CD4-positive, alpha-beta T cell (primary cell): ENCODE measurements at regions not wholly inside any gene's neighbourhood (a gene's known extent, or its start where the extent isn't known, plus 50 kb on each side); places are given as distances from the start of the nearest gene placed in this dataset.
A peak's percentile ranks its signal among the peaks of the same experiment; 100 is the strongest.
"Not testable (repeated sequence)": the region's sequence is repeated elsewhere in the genome, so short reads cannot be mapped to it uniquely, and the experiment has no call there.

Source experiments
- ATAC-seq: fragments of 200-7000 bp; cut with Tn5 transposase; one replicate; pipeline ENCODE4 v1.10.0; 2022; ENCODE audit warnings: mild to moderate bottlenecking; ENCODE audit not compliant: poor library complexity
- CTCF ChIA-PET: fragments of 350-600 bp; sonication (Branson Sonifier 250); formaldehyde crosslinking; loops from one replicate; lab custom pipeline; 2021; ENCODE audit warnings: antibody characterized with exemption, inconsistent platforms; lab: Charles Lee
- POLR2A ChIA-PET: fragments of 350-600 bp; sonication (Branson Sonifier 250); formaldehyde crosslinking; loops from one replicate; lab custom pipeline; 2021; ENCODE audit warnings: antibody characterized with exemption, inconsistent platforms; lab: Charles Lee
- DNase-seq, 14 experiments: peaks; one replicate each; pipeline ENCODE4 v3.0.0-alpha.2; 2013 to 2020; ENCODE audit warnings: mixed read lengths in 2 of 14
- H3K27ac ChIP-seq, 2 donors: one replicate each; pipeline versions ENCODE4 v1.5.1 to v1.7.0; 2013; ENCODE audit warnings: low read length in 2 of 2, low read depth in 1 of 2, mild to moderate bottlenecking in 1 of 2
- H3K27me3 ChIP-seq, 2 experiments: 1 replicate in 1 of 2; 2 replicates in 1 of 2; pipeline versions ENCODE4 v1.6.1 to v1.7.0; 2013; ENCODE audit warnings: low read length in 2 of 2, control low read depth in 1 of 2, mild to moderate bottlenecking in 1 of 2, moderate library complexity in 1 of 2; ENCODE audit not compliant: insufficient read depth in 2 of 2, control insufficient read depth in 1 of 2
- H3K36me3 ChIP-seq: one replicate; pipeline ENCODE4 v1.6.1; 2013; ENCODE audit warnings: low read length, control low read depth; ENCODE audit not compliant: insufficient read depth
- H3K4me1 ChIP-seq: one replicate; pipeline ENCODE4 v1.6.1; 2013; ENCODE audit warnings: low read length, control low read depth; ENCODE audit not compliant: insufficient read depth
- H3K4me3 ChIP-seq: one replicate; pipeline ENCODE4 v1.5.1; 2013; ENCODE audit warnings: mild to moderate bottlenecking, low read length, moderate library complexity
- H3K9me3 ChIP-seq, 2 experiments: 1 replicate in 1 of 2; 2 replicates in 1 of 2; pipeline versions ENCODE4 v1.6.1 to v1.7.0; 2013; ENCODE audit warnings: low read length in 2 of 2, mild to moderate bottlenecking in 2 of 2, control low read depth in 1 of 2, moderate library complexity in 1 of 2; ENCODE audit not compliant: control insufficient read depth in 1 of 2, insufficient read depth in 1 of 2
- H3K27ac Mint-ChIP-seq: one replicate; pipeline ENCODE4 v1.8.0; 2020; ENCODE audit warnings: mixed read lengths
- H3K27me3 Mint-ChIP-seq: one replicate; pipeline ENCODE4 v1.8.0; 2021; ENCODE audit warnings: mixed read lengths
- H3K36me3 Mint-ChIP-seq: one replicate; pipeline ENCODE4 v1.8.0; 2021; ENCODE audit warnings: low read depth, mixed read lengths
- H3K4me1 Mint-ChIP-seq: one replicate; pipeline ENCODE4 v1.8.0; 2021; ENCODE audit warnings: low read depth, mixed read lengths
- H3K4me3 Mint-ChIP-seq: one replicate; pipeline ENCODE4 v1.8.0; 2020; ENCODE audit warnings: mild to moderate bottlenecking, mixed read lengths
- H3K9me3 Mint-ChIP-seq: one replicate; pipeline ENCODE4 v1.8.0; 2020; ENCODE audit warnings: mixed read lengths
- intact Hi-C, 2 experiments: fragments of 100-400 bp; cut with DNase I in 1 of 2; cut with micrococcal nuclease in 1 of 2; formaldehyde crosslinking; loops; one replicate each; pipeline versions ENCODE4 v1.15.1 to v1.9.0; 2023 to 2025; cut with DNase I, micrococcal nuclease
- TF ChIP-seq, protein P1 (sequence below): fragments of 200-600 bp; IDR thresholded peaks from one replicate; pipeline ENCODE4 v1.8.0; 2022; ENCODE audit warnings: antibody characterized with exemption, mild to moderate bottlenecking

DNA sequence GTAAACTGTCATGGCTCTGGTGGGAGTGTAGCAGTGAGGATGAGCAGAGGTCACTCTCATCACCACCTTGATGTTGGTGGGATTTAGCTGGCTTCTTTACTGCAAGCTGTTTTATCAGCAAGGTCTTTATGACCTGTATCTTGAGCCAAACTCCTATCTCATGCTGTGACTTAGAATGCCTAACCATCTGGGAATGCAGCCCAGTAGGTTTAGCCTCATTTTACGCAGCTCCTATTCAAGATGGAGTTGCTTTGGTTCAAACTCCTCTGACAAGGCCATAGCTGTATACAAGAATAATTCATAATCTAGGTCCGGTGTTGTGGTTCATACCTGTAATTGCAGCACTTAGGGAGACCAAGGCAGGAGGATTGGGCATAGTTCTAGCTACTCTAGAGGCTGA is 85.1 kb downstream of the ARRDC3 start:
- ChIA-PET CTCF (no interaction called here), POLR2A (interaction anchor here (0.9 to 1.2 kb wide), 2 partner anchors 14 to 83 kb away, joined by 3 to 4 read pairs; no protein-coding TSS in a partner anchor)
- no peaks in the 10 kb centered on the region for H3K9me3 Mint-ChIP-seq
- ATAC-seq = no peak
- TF ChIP-seq, protein P1, sequence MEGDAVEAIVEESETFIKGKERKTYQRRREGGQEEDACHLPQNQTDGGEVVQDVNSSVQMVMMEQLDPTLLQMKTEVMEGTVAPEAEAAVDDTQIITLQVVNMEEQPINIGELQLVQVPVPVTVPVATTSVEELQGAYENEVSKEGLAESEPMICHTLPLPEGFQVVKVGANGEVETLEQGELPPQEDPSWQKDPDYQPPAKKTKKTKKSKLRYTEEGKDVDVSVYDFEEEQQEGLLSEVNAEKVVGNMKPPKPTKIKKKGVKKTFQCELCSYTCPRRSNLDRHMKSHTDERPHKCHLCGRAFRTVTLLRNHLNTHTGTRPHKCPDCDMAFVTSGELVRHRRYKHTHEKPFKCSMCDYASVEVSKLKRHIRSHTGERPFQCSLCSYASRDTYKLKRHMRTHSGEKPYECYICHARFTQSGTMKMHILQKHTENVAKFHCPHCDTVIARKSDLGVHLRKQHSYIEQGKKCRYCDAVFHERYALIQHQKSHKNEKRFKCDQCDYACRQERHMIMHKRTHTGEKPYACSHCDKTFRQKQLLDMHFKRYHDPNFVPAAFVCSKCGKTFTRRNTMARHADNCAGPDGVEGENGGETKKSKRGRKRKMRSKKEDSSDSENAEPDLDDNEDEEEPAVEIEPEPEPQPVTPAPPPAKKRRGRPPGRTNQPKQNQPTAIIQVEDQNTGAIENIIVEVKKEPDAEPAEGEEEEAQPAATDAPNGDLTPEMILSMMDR = no peak
- no peaks in the 10 kb centered on the region for H3K27me3 Mint-ChIP-seq
- H3K4me1 Mint-ChIP-seq = no peaks in the 10 kb centered on the region
- no peaks in the 10 kb centered on the region for H3K4me1 ChIP-seq
- no peaks in the 10 kb centered on the region for H3K9me3 ChIP-seq
- no peak overlapping the region for H3K27ac ChIP-seq
- H3K36me3 Mint-ChIP-seq = no peaks in the 10 kb centered on the region
- H3K27me3 ChIP-seq = no peaks in the 10 kb centered on the region
- H3K27ac Mint-ChIP-seq = no peak overlapping the region
- DNase-seq = no peak
- H3K4me3 ChIP-seq = no peak overlapping the region
- intact Hi-C loops = no loop called here
- no peaks in the 10 kb centered on the region for H3K36me3 ChIP-seq
- H3K4me3 Mint-ChIP-seq = no peak overlapping the region

DNA sequence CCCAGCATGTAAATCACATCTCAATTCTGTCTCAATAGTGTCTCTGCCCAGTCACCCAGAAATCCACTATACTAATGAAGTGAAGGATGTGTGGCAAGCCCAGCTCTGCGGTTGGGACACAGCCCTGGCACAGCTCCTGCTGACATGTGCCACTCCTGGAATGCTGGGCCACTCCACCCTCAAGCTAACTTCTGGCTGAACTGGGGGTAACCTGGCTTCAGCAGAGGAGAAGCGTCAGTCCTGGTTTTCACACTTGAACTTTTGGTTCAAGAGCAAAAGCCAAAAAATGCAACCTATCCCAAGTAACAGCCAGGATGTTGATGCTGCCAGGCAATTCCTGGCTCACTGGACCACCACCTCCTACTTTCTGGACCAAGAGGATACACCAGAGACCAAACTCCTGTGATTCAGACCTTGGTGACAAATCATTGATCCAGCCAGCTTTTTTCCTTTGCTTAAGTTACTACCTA is 86.4 kb downstream of the ARRDC3 start:
- ChIA-PET CTCF (no interaction called here), POLR2A (interaction anchor here (1.7 kb wide), 1 partner anchor 15 kb away, joined by 5 read pairs; no protein-coding TSS in a partner anchor)
- Mint-ChIP-seq H3K27ac (no peak overlapping the region), H3K27me3 (no peaks in the 10 kb centered on the region), H3K4me1 (no peaks in the 10 kb centered on the region), H3K9me3 (no peaks in the 10 kb centered on the region), H3K36me3 (no peaks in the 10 kb centered on the region), H3K4me3 (no peak overlapping the region)
- TF ChIP-seq, protein P1 = no peak
- intact Hi-C loops = no loop called here
- Histone ChIP-seq H3K27ac (no peak overlapping the region), H3K4me3 (no peak overlapping the region), H3K4me1 (no peaks in the 10 kb centered on the region), H3K9me3 (no peaks in the 10 kb centered on the region), H3K36me3 (no peaks in the 10 kb centered on the region), H3K27me3 (no peaks in the 10 kb centered on the region)
- ATAC-seq = no peak
- no peak for DNase-seq

DNA sequence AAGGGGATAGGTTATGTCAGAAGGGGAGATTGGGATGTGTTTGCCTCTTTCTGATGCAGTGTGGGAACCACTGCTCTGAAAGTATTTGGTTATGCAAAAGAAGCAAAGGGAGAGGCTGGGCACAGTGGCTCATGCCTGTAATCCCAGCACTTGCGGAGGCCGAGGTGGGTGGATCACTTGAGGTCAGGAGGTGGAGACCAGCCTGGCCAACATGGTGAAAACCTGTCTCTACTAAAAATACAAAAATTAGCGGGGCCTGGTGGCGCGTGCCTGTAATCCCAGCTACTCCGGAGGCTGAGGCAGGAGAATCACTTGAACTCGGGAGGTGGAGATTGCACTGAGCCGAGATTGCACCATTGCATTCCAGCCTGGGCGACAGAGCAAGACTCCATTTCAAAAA is 87.0 kb downstream of the ARRDC3 start:
- H3K27ac Mint-ChIP-seq, H3K27me3 Mint-ChIP-seq, CTCF ChIA-PET: not testable (repeated sequence)

DNA sequence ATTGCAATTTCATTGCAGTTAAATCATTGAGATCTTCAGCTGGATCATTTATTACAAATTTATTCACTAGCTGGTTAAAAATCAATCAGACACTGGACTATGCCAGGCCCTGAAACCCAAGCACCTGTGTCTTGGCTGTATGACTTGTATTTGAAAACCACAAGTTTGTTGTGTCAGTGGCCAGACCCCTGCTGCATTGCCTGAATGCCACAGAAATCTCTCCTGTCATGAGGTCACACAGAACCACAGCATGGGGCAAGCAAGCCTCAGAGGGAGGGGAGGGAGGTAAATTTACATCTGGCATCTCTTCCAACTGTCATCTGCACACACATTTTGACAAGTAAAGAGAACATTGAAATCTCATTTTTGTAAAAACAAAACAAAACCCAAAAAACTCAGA is 90.0 kb downstream of the ARRDC3 start:
- Mint-ChIP-seq H3K9me3 (no peaks in the 10 kb centered on the region), H3K36me3 (no peaks in the 10 kb centered on the region), H3K27me3 (no peaks in the 10 kb centered on the region), H3K4me1 (no peaks in the 10 kb centered on the region), H3K27ac (no peak overlapping the region), H3K4me3 (no peak overlapping the region)
- Histone ChIP-seq H3K4me3 (no peak overlapping the region), H3K4me1 (no peaks in the 10 kb centered on the region), H3K36me3 (no peaks in the 10 kb centered on the region), H3K9me3 (no peaks in the 10 kb centered on the region), H3K27ac (no peak overlapping the region), H3K27me3 (no peaks in the 10 kb centered on the region)
- CTCF ChIA-PET = interaction anchor here (0.9 kb wide), 1 partner anchor 20 kb away, joined by 3 read pairs; no protein-coding TSS in a partner anchor
- TF ChIP-seq, protein P1 = no peak
- POLR2A ChIA-PET = no interaction called here
- DNase-seq (peak in 1 of 14 experiments; percentile 7), ATAC-seq (no peak)
- intact Hi-C loops = no loop called here

More for the DNA sequence above, 87.0 kb downstream of the ARRDC3 start:
- H3K9me3 Mint-ChIP-seq, DNase-seq, H3K27ac ChIP-seq, H3K4me1 ChIP-seq, H3K4me1 Mint-ChIP-seq, H3K4me3 Mint-ChIP-seq, H3K27me3 ChIP-seq, intact Hi-C loops, H3K9me3 ChIP-seq, ATAC-seq, H3K36me3 Mint-ChIP-seq, H3K4me3 ChIP-seq, H3K36me3 ChIP-seq: not testable (repeated sequence)
- POLR2A ChIA-PET = interaction anchor here (1.7 kb wide), 1 partner anchor 15 kb away, joined by 5 read pairs; no protein-coding TSS in a partner anchor
